ENCODE measurements at regions not wholly inside any gene's neighbourhood (a gene's known extent, or its start where the extent isn't known, plus 50 kb on each side); places are given as distances from the start of the nearest gene placed in this dataset.

DNA sequence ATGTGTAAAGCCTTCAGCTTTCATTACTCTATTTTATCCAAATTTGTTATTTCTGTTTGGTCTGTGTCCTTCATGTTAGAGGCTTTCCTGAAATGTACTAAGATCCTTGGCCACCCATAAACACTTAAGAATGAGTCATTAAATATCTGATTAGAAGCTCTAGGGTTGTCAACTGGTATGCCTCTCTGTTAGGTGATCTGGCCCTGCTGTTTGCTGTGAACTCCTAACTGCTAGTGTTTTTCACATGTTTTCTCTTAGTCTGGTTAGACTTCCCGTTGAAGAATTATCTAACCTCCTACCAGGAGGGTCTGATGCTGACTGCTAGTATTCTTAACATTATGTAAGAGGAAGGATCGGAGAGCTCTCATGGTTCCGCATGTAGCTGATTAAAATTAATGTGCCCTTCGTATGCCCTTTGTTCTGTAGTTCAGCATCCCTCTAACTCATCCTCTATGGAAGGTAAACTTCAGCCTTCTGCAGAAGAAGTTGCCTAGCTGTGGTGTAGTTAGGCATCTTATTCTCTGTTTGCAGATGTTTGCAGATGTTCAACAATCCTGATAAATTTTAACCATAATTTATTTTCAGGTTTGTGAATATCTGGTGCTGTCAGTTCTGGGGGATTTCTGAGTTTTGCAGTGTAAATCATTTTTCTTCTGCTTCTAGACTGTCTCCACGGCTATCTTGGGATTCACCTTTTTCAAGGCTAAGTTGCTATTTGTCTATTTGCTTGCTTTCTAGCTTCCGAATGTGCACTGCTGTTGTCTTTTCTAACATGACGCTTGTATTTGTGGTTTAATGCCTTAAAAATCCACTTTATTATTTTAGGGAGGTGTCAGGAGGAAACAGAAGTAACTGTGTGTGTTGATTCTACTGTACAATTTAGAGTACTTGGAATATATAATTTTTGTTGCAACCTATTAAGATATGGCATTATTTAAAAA lies 207.2 kb upstream of the SPRY2 start:
- Mint-ChIP-seq H3K27me3 (ENCODE audit: low read depth in 3 of 3) (peaks cover 0 to 1% (median 0%) of the 10 kb centered on the region in 3 donors), H3K4me1 (peaks cover 10% of the 10 kb centered on the region), H3K36me3 (no peaks in the 10 kb centered on the region), H3K9me3 (no peaks in the 10 kb centered on the region), H3K4me3 (no peak overlapping the region), H3K27ac (no peak overlapping the region)
- Histone ChIP-seq H3K79me2 (ENCODE audit: insufficient read depth, low read length) (no peaks in the 10 kb centered on the region), H3K9me3 (replicated peaks in 1 of 2; ENCODE audit: control insufficient read depth in 1 of 2, insufficient read depth in 1 of 2, low read length in 2 of 2) (no peaks in the 10 kb centered on the region), H3K4me3 (replicated peaks in 1 of 3; ENCODE audit: low read depth in 2 of 3, low read length in 3 of 3) (no peak overlapping the region), H3K9ac (ENCODE audit: insufficient read depth, low read length, poor library complexity, severe bottlenecking) (no peak overlapping the region), H3K4me1 (ENCODE audit: control insufficient read depth in 1 of 2, insufficient read depth in 2 of 2, low read length in 2 of 2) (peaks cover 0 to 3% of the 10 kb centered on the region in 2 donors), H2AFZ (ENCODE audit: insufficient read depth, low read depth, low read length, poor library complexity, severe bottlenecking) (no peak overlapping the region), H3K4me2 (replicated peaks; ENCODE audit: extremely low read depth, low read length, poor library complexity, severe bottlenecking) (no peak overlapping the region), H3K27ac (ENCODE audit: low read depth in 1 of 2, low read length in 2 of 2) (no peak overlapping the region), H3K27me3 (ENCODE audit: control insufficient read depth in 2 of 2, insufficient read depth in 2 of 2, low read length in 2 of 2) (no peaks in the 10 kb centered on the region), H3K36me3 (replicated peaks in 1 of 2; ENCODE audit: control insufficient read depth in 1 of 2, insufficient read depth in 2 of 2, low read length in 2 of 2) (no peaks in the 10 kb centered on the region), H4K20me1 (ENCODE audit: insufficient read depth, low read length) (no peaks in the 10 kb centered on the region)
- no peak for DNase-seq
- 83% methylated on average over 1 of the region's 7 CpGs for WGBS (ENCODE audit: insufficient coverage)
- intact Hi-C loops (cut with micrococcal nuclease): no loop called here
- TF ChIP-seq, protein P1, sequence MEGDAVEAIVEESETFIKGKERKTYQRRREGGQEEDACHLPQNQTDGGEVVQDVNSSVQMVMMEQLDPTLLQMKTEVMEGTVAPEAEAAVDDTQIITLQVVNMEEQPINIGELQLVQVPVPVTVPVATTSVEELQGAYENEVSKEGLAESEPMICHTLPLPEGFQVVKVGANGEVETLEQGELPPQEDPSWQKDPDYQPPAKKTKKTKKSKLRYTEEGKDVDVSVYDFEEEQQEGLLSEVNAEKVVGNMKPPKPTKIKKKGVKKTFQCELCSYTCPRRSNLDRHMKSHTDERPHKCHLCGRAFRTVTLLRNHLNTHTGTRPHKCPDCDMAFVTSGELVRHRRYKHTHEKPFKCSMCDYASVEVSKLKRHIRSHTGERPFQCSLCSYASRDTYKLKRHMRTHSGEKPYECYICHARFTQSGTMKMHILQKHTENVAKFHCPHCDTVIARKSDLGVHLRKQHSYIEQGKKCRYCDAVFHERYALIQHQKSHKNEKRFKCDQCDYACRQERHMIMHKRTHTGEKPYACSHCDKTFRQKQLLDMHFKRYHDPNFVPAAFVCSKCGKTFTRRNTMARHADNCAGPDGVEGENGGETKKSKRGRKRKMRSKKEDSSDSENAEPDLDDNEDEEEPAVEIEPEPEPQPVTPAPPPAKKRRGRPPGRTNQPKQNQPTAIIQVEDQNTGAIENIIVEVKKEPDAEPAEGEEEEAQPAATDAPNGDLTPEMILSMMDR (IDR thresholded peaks at IDR 0.05): no peak

DNA sequence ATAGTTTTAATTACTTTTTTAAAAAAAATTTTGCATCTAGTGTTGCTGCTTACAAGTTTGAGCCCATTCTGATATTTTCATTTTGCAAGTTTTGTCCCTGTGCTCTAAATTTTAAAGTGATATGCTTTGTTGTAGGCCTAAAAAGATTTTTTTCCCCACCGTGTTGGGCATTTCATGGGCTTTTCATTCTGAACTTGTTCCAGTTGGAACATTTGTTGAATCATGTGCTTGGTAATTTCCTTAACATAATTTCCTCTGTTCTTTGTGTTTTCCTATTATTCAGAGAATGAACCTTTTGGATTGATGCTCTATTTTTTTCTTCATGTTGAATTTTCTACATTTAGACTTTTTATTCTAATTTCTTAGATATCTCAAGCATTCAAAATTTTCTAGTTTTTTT lies 206.4 kb upstream of the SPRY2 start:
- Mint-ChIP-seq H3K9me3 (peaks cover 0 to 4% (median 2%) of the 10 kb centered on the region in 7 donors), H3K27me3 (ENCODE audit: low read depth in 3 of 3) (peaks cover 0 to 1% (median 0%) of the 10 kb centered on the region in 3 donors), H3K4me3 (no peak overlapping the region), H3K4me1 (peaks cover 9% of the 10 kb centered on the region), H3K27ac (no peak overlapping the region), H3K36me3 (no peaks in the 10 kb centered on the region)
- no peaks in the 10 kb centered on the region for H4K20me1 ChIP-seq (ENCODE audit: insufficient read depth, low read length)
- H3K4me3 ChIP-seq (replicated peaks in 1 of 3; ENCODE audit: low read depth in 2 of 3, low read length in 3 of 3): no peak overlapping the region
- H3K36me3 ChIP-seq (replicated peaks in 1 of 2; ENCODE audit: control insufficient read depth in 1 of 2, insufficient read depth in 2 of 2, low read length in 2 of 2): no peaks in the 10 kb centered on the region
- DNase-seq: no peak
- H3K27ac ChIP-seq (ENCODE audit: low read depth in 1 of 2, low read length in 2 of 2): no peak overlapping the region
- no peaks in the 10 kb centered on the region for H3K79me2 ChIP-seq (ENCODE audit: insufficient read depth, low read length)
- intact Hi-C loops (cut with micrococcal nuclease): no loop called here
- no CpG with 5 or more reads among the region's 1 CpG for WGBS (ENCODE audit: insufficient coverage)
- peaks cover 0 to 3% of the 10 kb centered on the region in 2 donors for H3K9me3 ChIP-seq (replicated peaks in 1 of 2; ENCODE audit: control insufficient read depth in 1 of 2, insufficient read depth in 1 of 2, low read length in 2 of 2)
- H2AFZ ChIP-seq (ENCODE audit: insufficient read depth, low read depth, low read length, poor library complexity, severe bottlenecking): no peak overlapping the region
- peaks cover 0 to 3% of the 10 kb centered on the region in 2 donors for H3K4me1 ChIP-seq (ENCODE audit: control insufficient read depth in 1 of 2, insufficient read depth in 2 of 2, low read length in 2 of 2)
- no peaks in the 10 kb centered on the region for H3K27me3 ChIP-seq (ENCODE audit: control insufficient read depth in 2 of 2, insufficient read depth in 2 of 2, low read length in 2 of 2)
- no peak overlapping the region for H3K4me2 ChIP-seq (replicated peaks; ENCODE audit: extremely low read depth, low read length, poor library complexity, severe bottlenecking)
- TF ChIP-seq, protein P1 (IDR thresholded peaks at IDR 0.05): no peak
- no peak overlapping the region for H3K9ac ChIP-seq (ENCODE audit: insufficient read depth, low read length, poor library complexity, severe bottlenecking)

Measured in CD14-positive monocyte (primary cell).